HepG2 (cell line): ENCODE measurements at regions not wholly inside any gene's neighbourhood (a gene's known extent, or its start where the extent isn't known, plus 50 kb on each side); places are given as distances from the start of the nearest gene placed in this dataset.
"Not testable (repeated sequence)": the region's sequence is repeated elsewhere in the genome, so short reads cannot be mapped to it uniquely, and the experiment has no call there.

Source experiments
- ATAC-seq: fragments of 200-7000 bp; cut with Tn5 transposase; 3 replicates; pipeline ENCODE4 v1.9.1; 2020; ENCODE audit warnings: mild to moderate bottlenecking, moderate library complexity
- BruUV-seq: library from RNA; stranded (reverse); fragments of 400-500 nt; replicated peaks from 2 replicates; lab custom pipeline; 2021; lab: Mats Ljungman, UMichigan
- CTCF ChIA-PET: fragments of 300-600 bp; formaldehyde crosslinking; extraction: SDS; loops from one replicate; lab custom pipeline; 2021; ENCODE audit warnings: low total read pairs, inconsistent platforms, low intra/inter-chr PET ratio; lab: Yijun Ruan, JAX
- POLR2A ChIA-PET: fragments of 350-600 bp; sonication (Branson Sonifier 250); formaldehyde crosslinking; loops from one replicate; lab custom pipeline; 2020; ENCODE audit warnings: antibody characterized with exemption, inconsistent platforms; lab: Yijun Ruan, JAX
- DNase-seq: peaks from one replicate; pipeline ENCODE4 v3.0.0-alpha.2; 2015; ENCODE audit warnings: low spot score
- FAIRE-seq: peaks from 3 replicates; lab custom pipeline; 2011; peaks lifted over from hg19 to GRCh38; lab: Jason Lieb, UNC
- H2AFZ ChIP-seq: one replicate; pipeline ENCODE4 v1.6.1; 2011; ENCODE audit warnings: low read length, inconsistent platforms
- H3K27ac ChIP-seq: fragments of 300-600 bp; 3 replicates; pipeline ENCODE4 v1.8.0; 2011; ENCODE audit warnings: mixed run types, mild to moderate bottlenecking, mixed read lengths, low read length, inconsistent platforms; ENCODE audit not compliant: insufficient read depth; ENCODE audit errors: extremely low read length
- H3K27me3 ChIP-seq, 2 experiments: fragments of 200-600 bp in 1 of 2; 2 replicates in 1 of 2; 3 replicates in 1 of 2; pipeline versions ENCODE4 v1.6.0 to v1.8.0; 2011; ENCODE audit warnings: low read length in 2 of 2, mild to moderate bottlenecking in 2 of 2, moderate library complexity in 2 of 2, inconsistent platforms in 1 of 2; ENCODE audit not compliant: insufficient read depth in 2 of 2, control insufficient read depth in 1 of 2
- H3K36me3 ChIP-seq, 2 experiments: fragments of 200-600 bp in 1 of 2; replicated peaks in 1 of 2; 2 replicates in 1 of 2; 3 replicates in 1 of 2; pipeline versions ENCODE4 v1.5.1 to v1.8.0; 2011; ENCODE audit warnings: low read length in 2 of 2, inconsistent platforms in 1 of 2; ENCODE audit not compliant: insufficient read depth in 2 of 2, control insufficient read depth in 1 of 2
- H3K4me1 ChIP-seq: 2 replicates; pipeline ENCODE4 v1.5.1; 2012; ENCODE audit warnings: low read length, inconsistent platforms; ENCODE audit not compliant: insufficient read depth
- H3K4me2 ChIP-seq: 2 replicates; pipeline ENCODE4 v1.6.0; 2011; ENCODE audit warnings: low read depth, low read length, inconsistent platforms
- H3K4me3 ChIP-seq, 3 experiments: fragments of 200-600 bp in 1 of 3; sonication (generic), shearing (Covaris generic) in 1 of 3; replicated peaks in 1 of 3; 2 replicates each; pipeline ENCODE4 v1.5.1; 2011 to 2016; ENCODE audit warnings: low read length in 3 of 3, inconsistent platforms in 2 of 3, low read depth in 2 of 3, mild to moderate bottlenecking in 2 of 3, control low read depth in 1 of 3, mixed read lengths in 1 of 3; ENCODE audit not compliant: insufficient read depth in 1 of 3
- H3K79me2 ChIP-seq: one replicate; pipeline ENCODE4 v1.6.1; 2011; ENCODE audit warnings: low read length, inconsistent platforms; ENCODE audit not compliant: insufficient read depth
- H3K9ac ChIP-seq: 2 replicates; pipeline ENCODE4 v1.6.0; 2011; ENCODE audit warnings: mild to moderate bottlenecking, low read depth, low read length, inconsistent platforms; ENCODE audit not compliant: insufficient read depth
- H3K9me3 ChIP-seq: 2 replicates; pipeline ENCODE4 v1.5.1; 2012; ENCODE audit warnings: mild to moderate bottlenecking, low read length
- H4K20me1 ChIP-seq: 2 replicates; pipeline ENCODE4 v1.6.0; 2011; ENCODE audit warnings: inconsistent platforms, mild to moderate bottlenecking, low read length, moderate library complexity; ENCODE audit not compliant: insufficient read depth
- CEBPG ChIP-seq: IDR thresholded peaks from 2 replicates; pipeline ENCODE4 v1.6.1; 2016
- DMAP1 ChIP-seq: IDR thresholded peaks from 2 replicates; pipeline ENCODE4 v1.6.1; 2016
- FOSL2 ChIP-seq: sonication (generic); formaldehyde crosslinking; IDR thresholded peaks from 2 replicates; pipeline ENCODE4 v1.4.0; 2020; ENCODE audit warnings: missing genetic modification reagents
- HNRNPLL ChIP-seq: fragments of 200-400 bp; formaldehyde crosslinking; IDR thresholded peaks from 2 replicates; pipeline ENCODE4 v1.6.1; 2017; ENCODE audit warnings: mild to moderate bottlenecking, low read depth, low read length; ENCODE audit not compliant: poor library complexity, severe bottlenecking
- MBNL3 ChIP-seq: fragments of 250-450 bp; sonication (Bioruptor Pico); conservative IDR thresholded peaks from 2 replicates; pipeline ENCODE4 v1.8.0; 2022; ENCODE audit warnings: mild to moderate bottlenecking, inconsistent platforms
- NFIC ChIP-seq: IDR thresholded peaks from 2 replicates; pipeline ENCODE4 v1.6.1; 2012; ENCODE audit warnings: mild to moderate bottlenecking, low read length, inconsistent platforms
- NFKBIZ ChIP-seq: IDR thresholded peaks from 2 replicates; pipeline ENCODE4 v1.6.1; 2018; ENCODE audit warnings: missing genetic modification reagents, missing compliant biosample characterization
- NR2C2 ChIP-seq: sonication (generic); formaldehyde crosslinking; IDR thresholded peaks from 2 replicates; pipeline ENCODE4 v1.4.0; 2020; ENCODE audit warnings: missing genetic modification reagents, mild to moderate bottlenecking, moderate library complexity, borderline replicate concordance
- STAG1 ChIP-seq: sonication (generic); formaldehyde crosslinking; IDR thresholded peaks from 2 replicates; pipeline ENCODE4 v1.4.0; 2020; ENCODE audit warnings: missing genetic modification reagents
- TCF7 ChIP-seq: sonication (generic); IDR thresholded peaks from 2 replicates; pipeline ENCODE4 v1.6.1; 2016; ENCODE audit warnings: antibody characterized with exemption, low read depth
- ZNF12 ChIP-seq: sonication (generic); formaldehyde crosslinking; IDR thresholded peaks from 2 replicates; pipeline ENCODE4 v1.5.0; 2020; ENCODE audit warnings: missing genetic modification reagents
- ZNF225 ChIP-seq: sonication (generic); formaldehyde crosslinking; IDR thresholded peaks from 2 replicates; pipeline ENCODE4 v1.4.0; 2020; ENCODE audit warnings: mild to moderate bottlenecking, missing genetic modification reagents
- ZNF333 ChIP-seq: sonication (generic); formaldehyde crosslinking; IDR thresholded peaks from 2 replicates; pipeline ENCODE4 v1.4.0; 2020; ENCODE audit warnings: mild to moderate bottlenecking, missing genetic modification reagents, borderline replicate concordance
- ZNF577 ChIP-seq: sonication (generic); formaldehyde crosslinking; IDR thresholded peaks from 2 replicates; pipeline ENCODE4 v1.4.0; 2020; ENCODE audit warnings: mild to moderate bottlenecking, low read depth, missing genetic modification reagents, borderline replicate concordance
- WGBS: methylation state at CpG from one replicate; pipeline ENCODE4 v1.1.6; 2017; ENCODE audit warnings: low lambda C conversion rate; 5-methylcytosine and 5-hydroxymethylcytosine counted together
- in situ Hi-C: cut with HindIII; loops from 2 replicates; pipeline ENCODE4 v1.10.0; 2017; ENCODE audit warnings: low pct_unique_long_range_greater_than_20kb; ENCODE audit not compliant: extremely low pct_ligation_motif_present
- intact Hi-C: fragments of 100-400 bp; cut with micrococcal nuclease; formaldehyde crosslinking; loops from one replicate; pipeline ENCODE4 v1.10.0; 2022; ENCODE audit not compliant: unreplicated experiment
- TF ChIP-seq, protein P1 (sequence below): sonication (generic); formaldehyde crosslinking; conservative IDR thresholded peaks from 2 replicates; pipeline ENCODE4 v1.4.0; 2020; ENCODE audit warnings: missing genetic modification reagents
- TF ChIP-seq, protein P2 (sequence below): sonication (generic); formaldehyde crosslinking; IDR thresholded peaks from 2 replicates; pipeline ENCODE4 v1.5.1; 2020; ENCODE audit warnings: mild to moderate bottlenecking, missing genetic modification reagents, moderate library complexity
- TF ChIP-seq, protein P3 (sequence below): IDR thresholded peaks from 2 replicates; pipeline ENCODE4 v1.6.1; 2016; ENCODE audit warnings: low read depth, borderline replicate concordance

DNA sequence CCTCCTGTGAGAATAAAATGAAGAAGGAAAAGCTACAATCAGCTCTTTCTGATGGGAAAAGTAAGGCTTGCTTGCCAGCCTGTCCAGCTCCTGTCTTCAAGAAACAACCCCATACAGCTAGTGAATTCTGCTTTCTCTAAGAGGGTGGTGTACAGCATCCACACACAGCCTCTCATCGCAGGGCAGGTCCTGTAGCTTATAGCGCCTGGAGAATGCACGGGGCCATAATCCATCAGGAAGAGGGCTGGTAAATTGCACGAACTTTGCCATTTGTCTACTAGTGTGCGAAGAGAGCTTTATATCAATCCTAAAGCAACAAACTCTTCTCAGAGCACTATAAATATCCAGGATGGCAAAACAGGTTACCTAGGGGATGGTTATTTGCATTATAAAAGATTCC, 83.3 kb upstream of the SAMSN1 start:
- WGBS: 8% methylated on average over 5 of the region's 5 CpGs
- no TSS peak for BruUV-seq

DNA sequence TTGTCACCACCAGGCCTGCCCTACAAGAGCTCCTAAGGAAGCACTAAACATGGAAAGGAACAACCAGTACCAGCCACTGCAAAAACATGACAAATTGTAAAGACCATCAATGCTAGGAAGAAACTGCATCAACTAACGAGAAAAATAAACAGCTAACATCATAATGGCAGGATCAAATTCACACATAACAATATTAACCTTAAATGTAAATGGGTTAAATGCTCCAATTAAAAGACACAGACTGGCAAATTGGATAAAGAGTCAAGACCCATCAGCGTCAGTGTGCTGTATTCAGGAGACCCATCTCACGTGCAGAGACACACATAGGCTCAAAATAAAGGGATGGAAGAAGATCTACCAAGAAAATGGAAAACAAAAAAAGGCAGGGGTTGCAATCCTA, 77.0 kb upstream of the SAMSN1 start:
- POLR2A ChIA-PET, H3K4me1 ChIP-seq, H3K4me3 ChIP-seq, BruUV-seq, H3K36me3 ChIP-seq, CTCF ChIA-PET, intact Hi-C loops, FAIRE-seq, H3K79me2 ChIP-seq, in situ Hi-C loops, H3K27me3 ChIP-seq, H3K4me2 ChIP-seq, H2AFZ ChIP-seq, DNase-seq, H3K9ac ChIP-seq, H3K27ac ChIP-seq, H4K20me1 ChIP-seq, H3K9me3 ChIP-seq, ATAC-seq: not testable (repeated sequence)
- 2% methylated on average over 3 of the region's 3 CpGs for WGBS

More for the DNA sequence above, 83.3 kb upstream of the SAMSN1 start:
- TF ChIP-seq, protein P1, sequence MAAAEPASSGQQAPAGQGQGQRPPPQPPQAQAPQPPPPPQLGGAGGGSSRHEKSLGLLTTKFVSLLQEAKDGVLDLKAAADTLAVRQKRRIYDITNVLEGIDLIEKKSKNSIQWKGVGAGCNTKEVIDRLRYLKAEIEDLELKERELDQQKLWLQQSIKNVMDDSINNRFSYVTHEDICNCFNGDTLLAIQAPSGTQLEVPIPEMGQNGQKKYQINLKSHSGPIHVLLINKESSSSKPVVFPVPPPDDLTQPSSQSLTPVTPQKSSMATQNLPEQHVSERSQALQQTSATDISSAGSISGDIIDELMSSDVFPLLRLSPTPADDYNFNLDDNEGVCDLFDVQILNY (CRISPR knock-in tag): no peak
- TF ChIP-seq, protein P2, sequence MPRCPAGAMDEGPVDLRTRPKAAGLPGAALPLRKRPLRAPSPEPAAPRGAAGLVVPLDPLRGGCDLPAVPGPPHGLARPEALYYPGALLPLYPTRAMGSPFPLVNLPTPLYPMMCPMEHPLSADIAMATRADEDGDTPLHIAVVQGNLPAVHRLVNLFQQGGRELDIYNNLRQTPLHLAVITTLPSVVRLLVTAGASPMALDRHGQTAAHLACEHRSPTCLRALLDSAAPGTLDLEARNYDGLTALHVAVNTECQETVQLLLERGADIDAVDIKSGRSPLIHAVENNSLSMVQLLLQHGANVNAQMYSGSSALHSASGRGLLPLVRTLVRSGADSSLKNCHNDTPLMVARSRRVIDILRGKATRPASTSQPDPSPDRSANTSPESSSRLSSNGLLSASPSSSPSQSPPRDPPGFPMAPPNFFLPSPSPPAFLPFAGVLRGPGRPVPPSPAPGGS: no peak
- TF ChIP-seq STAG1 (CRISPR knock-in tag) (no peak), MBNL3 (CRISPR knock-in tag) (no peak), ZNF333 (no peak), CEBPG (CRISPR knock-in tag) (no peak), ZNF577 (no peak), ZNF12 (no peak), NFKBIZ (CRISPR knock-in tag) (no peak), TCF7 (no peak), HNRNPLL (no peak), FOSL2 (CRISPR knock-in tag) (no peak), NFIC (no peak), DMAP1 (no peak), ZNF225 (CRISPR knock-in tag) (no peak), NR2C2 (CRISPR knock-in tag) (no peak)
- TF ChIP-seq, protein P3, sequence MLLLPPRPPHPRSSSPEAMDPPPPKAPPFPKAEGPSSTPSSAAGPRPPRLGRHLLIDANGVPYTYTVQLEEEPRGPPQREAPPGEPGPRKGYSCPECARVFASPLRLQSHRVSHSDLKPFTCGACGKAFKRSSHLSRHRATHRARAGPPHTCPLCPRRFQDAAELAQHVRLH (CRISPR knock-in tag): no peak
- H2AFZ ChIP-seq: no peak overlapping the region
- ChIA-PET CTCF (no interaction called here), POLR2A (no interaction called here)
- no peaks in the 10 kb centered on the region for H3K9me3 ChIP-seq
- no peaks in the 10 kb centered on the region for H4K20me1 ChIP-seq
- no peaks in the 10 kb centered on the region for H3K79me2 ChIP-seq
- H3K4me3 ChIP-seq: no peak overlapping the region
- DNase-seq (no peak), ATAC-seq (no peak), FAIRE-seq (no peak)
- in situ Hi-C loops: no loop called here
- H3K4me2 ChIP-seq: no peak overlapping the region
- no peaks in the 10 kb centered on the region for H3K4me1 ChIP-seq
- H3K27me3 ChIP-seq: no peaks in the 10 kb centered on the region
- H3K36me3 ChIP-seq: no peaks in the 10 kb centered on the region
- no peak overlapping the region for H3K9ac ChIP-seq
- H3K27ac ChIP-seq: no peak overlapping the region
- intact Hi-C loops: no loop called here
